Activated B cell treated with CpG ODN at 0.5 μM for 24 hours (primary cell): ENCODE measurements at regions not wholly inside any gene's neighbourhood (a gene's known extent, or its start where the extent isn't known, plus 50 kb on each side); places are given as distances from the start of the nearest gene placed in this dataset.

ENCODE experiments used
- ATAC-seq: fragments of 200-7000 bp; cut with Tn5 transposase; one replicate; pipeline ENCODE4 v1.10.0; 2021; ENCODE audit warnings: low read depth, mild to moderate bottlenecking, moderate library complexity
- CTCF ChIA-PET: fragments of 350-600 bp; sonication (Branson Sonifier 250); formaldehyde crosslinking; loops from one replicate; lab custom pipeline; 2021; ENCODE audit warnings: antibody characterized with exemption; lab: Charles Lee
- POLR2A ChIA-PET: fragments of 350-600 bp; sonication (Branson Sonifier 250); formaldehyde crosslinking; loops from one replicate; lab custom pipeline; 2021; ENCODE audit warnings: antibody characterized with exemption; lab: Charles Lee
- DNase-seq: peaks from one replicate; pipeline ENCODE4 v3.0.0; 2022
- H3K27ac Mint-ChIP-seq: one replicate; pipeline ENCODE4 v1.8.0; 2020; ENCODE audit warnings: mixed read lengths
- H3K27me3 Mint-ChIP-seq: one replicate; pipeline ENCODE4 v1.8.0; 2021; ENCODE audit warnings: mixed read lengths
- H3K36me3 Mint-ChIP-seq: one replicate; pipeline ENCODE4 v1.8.0; 2021; ENCODE audit warnings: low read depth, mixed read lengths
- H3K4me1 Mint-ChIP-seq: one replicate; pipeline ENCODE4 v1.8.0; 2021; ENCODE audit warnings: mixed read lengths
- H3K4me3 Mint-ChIP-seq: one replicate; pipeline ENCODE4 v1.8.0; 2020; ENCODE audit warnings: mild to moderate bottlenecking, mixed read lengths
- H3K9me3 Mint-ChIP-seq: one replicate; pipeline ENCODE4 v1.8.0; 2020; ENCODE audit warnings: mixed read lengths
- intact Hi-C: fragments of 100-400 bp; cut with micrococcal nuclease; formaldehyde crosslinking; loops from one replicate; pipeline ENCODE4 v1.15.1; 2024
- TF ChIP-seq, protein P1 (sequence below): fragments of 200-600 bp; IDR thresholded peaks from one replicate; pipeline ENCODE4 v1.8.0; 2022; ENCODE audit warnings: antibody characterized with exemption, mild to moderate bottlenecking

GRCh38 chr22:49636649-49637048 is 191.0 kb downstream of the BRD1 start:
- DNase-seq = no peak
- CTCF ChIA-PET = no interaction called here
- Mint-ChIP-seq H3K4me1 (peaks cover 4% of the 10 kb centered on the region), H3K36me3 (peaks cover 9% of the 10 kb centered on the region), H3K9me3 (no peaks in the 10 kb centered on the region), H3K27ac (no peak overlapping the region), H3K27me3 (no peaks in the 10 kb centered on the region), H3K4me3 (no peak overlapping the region)
- intact Hi-C loops = no loop called here
- POLR2A ChIA-PET = no interaction called here
- TF ChIP-seq, protein P1, sequence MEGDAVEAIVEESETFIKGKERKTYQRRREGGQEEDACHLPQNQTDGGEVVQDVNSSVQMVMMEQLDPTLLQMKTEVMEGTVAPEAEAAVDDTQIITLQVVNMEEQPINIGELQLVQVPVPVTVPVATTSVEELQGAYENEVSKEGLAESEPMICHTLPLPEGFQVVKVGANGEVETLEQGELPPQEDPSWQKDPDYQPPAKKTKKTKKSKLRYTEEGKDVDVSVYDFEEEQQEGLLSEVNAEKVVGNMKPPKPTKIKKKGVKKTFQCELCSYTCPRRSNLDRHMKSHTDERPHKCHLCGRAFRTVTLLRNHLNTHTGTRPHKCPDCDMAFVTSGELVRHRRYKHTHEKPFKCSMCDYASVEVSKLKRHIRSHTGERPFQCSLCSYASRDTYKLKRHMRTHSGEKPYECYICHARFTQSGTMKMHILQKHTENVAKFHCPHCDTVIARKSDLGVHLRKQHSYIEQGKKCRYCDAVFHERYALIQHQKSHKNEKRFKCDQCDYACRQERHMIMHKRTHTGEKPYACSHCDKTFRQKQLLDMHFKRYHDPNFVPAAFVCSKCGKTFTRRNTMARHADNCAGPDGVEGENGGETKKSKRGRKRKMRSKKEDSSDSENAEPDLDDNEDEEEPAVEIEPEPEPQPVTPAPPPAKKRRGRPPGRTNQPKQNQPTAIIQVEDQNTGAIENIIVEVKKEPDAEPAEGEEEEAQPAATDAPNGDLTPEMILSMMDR = no peak
- ATAC-seq = no peak

DNA sequence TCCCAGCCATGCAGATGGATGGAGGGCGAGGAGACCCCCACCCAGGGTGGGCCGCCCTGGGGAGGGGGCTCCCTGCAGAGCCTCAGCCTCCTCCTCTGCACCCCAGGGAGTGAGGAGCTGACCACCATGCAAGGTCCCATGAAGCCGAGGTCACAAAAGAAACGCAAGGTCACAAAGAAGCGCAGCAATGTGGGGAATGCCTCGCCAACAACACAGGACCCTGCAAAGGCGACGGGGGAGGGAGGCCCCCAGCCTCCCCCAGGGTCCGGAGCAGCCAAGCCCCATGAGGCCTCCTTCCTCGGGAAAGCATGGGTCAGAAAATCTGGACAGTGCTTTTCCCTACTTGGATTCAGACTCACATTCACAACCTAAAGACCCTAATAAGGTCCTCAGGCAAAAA is 191.5 kb downstream of the BRD1 start:
- TF ChIP-seq, protein P1 = no peak
- Mint-ChIP-seq H3K4me3 (no peak overlapping the region), H3K36me3 (peaks cover 9% of the 10 kb centered on the region), H3K27me3 (no peaks in the 10 kb centered on the region), H3K9me3 (no peaks in the 10 kb centered on the region), H3K27ac (no peak overlapping the region), H3K4me1 (peaks cover 4% of the 10 kb centered on the region)
- DNase-seq (no peak), ATAC-seq (no peak)
- intact Hi-C loops = no loop called here
- CTCF ChIA-PET = no interaction called here
- POLR2A ChIA-PET = no interaction called here

DNA sequence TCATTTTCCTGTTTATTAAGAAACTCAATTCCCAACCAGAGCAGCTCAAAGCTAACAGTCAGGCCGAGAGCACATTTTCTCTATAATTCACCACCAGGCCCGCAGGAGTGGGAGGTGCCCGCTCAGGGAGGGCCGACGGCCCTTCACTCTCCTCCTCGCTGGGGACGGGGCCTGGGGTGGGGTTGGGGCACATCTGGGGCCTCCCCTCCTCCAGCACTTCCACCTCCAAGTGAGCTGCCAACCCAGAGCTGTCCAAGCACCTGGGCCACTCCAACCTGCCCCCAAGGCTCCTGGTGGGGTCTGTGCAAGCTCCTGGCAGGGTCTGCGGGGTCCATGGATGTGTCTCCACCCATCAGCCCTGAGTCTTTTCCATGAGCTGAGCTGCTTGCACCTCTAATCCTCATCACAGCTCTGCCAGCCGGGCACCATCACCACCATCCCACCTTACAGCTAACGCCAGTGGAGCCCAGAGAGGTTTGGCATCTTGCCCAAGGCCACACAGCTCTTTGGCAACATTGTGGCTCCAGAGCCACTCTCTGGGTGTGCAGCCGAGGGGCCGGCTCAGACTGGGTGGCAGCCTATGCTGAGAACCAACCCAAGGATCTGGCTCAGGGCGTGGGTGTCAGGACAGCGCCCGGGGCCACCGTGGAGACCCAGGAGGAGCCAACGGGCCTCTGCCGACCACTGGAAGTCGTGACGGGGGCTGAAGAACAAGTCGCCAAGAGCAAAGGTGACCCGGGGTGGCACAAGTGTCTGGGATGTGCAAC is 193.5 kb downstream of the BRD1 start:
- peaks cover 4% of the 10 kb centered on the region for H3K4me1 Mint-ChIP-seq
- ATAC-seq = no peak

DNA sequence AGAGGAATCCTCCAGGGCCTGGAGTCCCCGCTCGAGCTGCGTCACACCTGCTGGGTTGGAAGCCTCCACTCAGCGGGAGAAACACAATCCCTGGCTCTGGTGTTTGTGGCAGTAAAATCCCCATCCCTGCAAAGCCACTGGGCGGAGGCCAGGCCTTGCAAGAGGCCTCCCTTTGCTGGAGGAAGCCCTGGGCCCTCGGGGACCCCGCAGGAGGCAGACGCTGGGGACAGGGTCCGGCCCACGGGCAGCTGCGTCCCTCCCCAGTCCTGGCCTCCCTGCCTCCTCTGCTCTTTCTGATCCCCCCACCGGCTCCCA is 194.7 kb downstream of the BRD1 start:
- ATAC-seq = no peak
- Mint-ChIP-seq H3K9me3 (no peaks in the 10 kb centered on the region), H3K36me3 (peaks cover 6% of the 10 kb centered on the region), H3K4me3 (no peak overlapping the region), H3K4me1 (peaks cover 4% of the 10 kb centered on the region), H3K27ac (no peak overlapping the region), H3K27me3 (no peaks in the 10 kb centered on the region)
- CTCF ChIA-PET = no interaction called here
- DNase-seq = no peak
- POLR2A ChIA-PET = no interaction called here
- intact Hi-C loops = no loop called here
- TF ChIP-seq, protein P1 = no peak

More for the DNA sequence above, 193.5 kb downstream of the BRD1 start:
- intact Hi-C loops = no loop called here
- TF ChIP-seq, protein P1 = no peak
- H3K27ac Mint-ChIP-seq = no peak overlapping the region
- peaks cover 9% of the 10 kb centered on the region for H3K36me3 Mint-ChIP-seq
- DNase-seq = no peak
- ChIA-PET CTCF (no interaction called here), POLR2A (no interaction called here)
- no peaks in the 10 kb centered on the region for H3K27me3 Mint-ChIP-seq
- H3K4me3 Mint-ChIP-seq = no peak overlapping the region
- H3K9me3 Mint-ChIP-seq = no peaks in the 10 kb centered on the region

- no peak for ATAC-seq
- intact Hi-C loops = no loop called here
- ChIA-PET CTCF (no interaction called here), POLR2A (no interaction called here)
- no peak for DNase-seq
- H3K9me3 Mint-ChIP-seq = no peaks in the 10 kb centered on the region
- no peak overlapping the region for H3K4me3 Mint-ChIP-seq
- H3K27me3 Mint-ChIP-seq = no peaks in the 10 kb centered on the region
- TF ChIP-seq, protein P1 = no peak
- H3K4me1 Mint-ChIP-seq = peaks cover 4% of the 10 kb centered on the region
- no peak overlapping the region for H3K27ac Mint-ChIP-seq
- peaks cover 2% of the 10 kb centered on the region for H3K36me3 Mint-ChIP-seq
Observed at GRCh38 chr22:49632199-49633009, 195.3 kb downstream of the BRD1 start.
